ENCODE measurements at regions not wholly inside any gene's neighbourhood (a gene's known extent, or its start where the extent isn't known, plus 50 kb on each side); places are given as distances from the start of the nearest gene placed in this dataset.
A peak's percentile ranks its signal among the peaks of the same experiment; 100 is the strongest.

GRCh38 chr2:13574831-13575230, 858.1 kb downstream of the TRIB2 start:
- TF ChIP-seq CTCF (IDR thresholded peaks at IDR 0.05; ENCODE audit: low read depth, low read length): no peak
- H3K36me3 ChIP-seq: no peaks in the 10 kb centered on the region
- no peaks in the 10 kb centered on the region for H3K27me3 ChIP-seq (ENCODE audit: insufficient read depth, low read depth, severe bottlenecking)
- no peak overlapping the region for H3K27ac ChIP-seq
- no peak for DNase-seq
- no peak overlapping the region for H3K4me3 ChIP-seq (ENCODE audit: low read depth, low read length)
- H3K9me3 ChIP-seq (ENCODE audit: severe bottlenecking): no peaks in the 10 kb centered on the region

- Histone ChIP-seq H3K27ac (no peak overlapping the region), H3K9me3 (ENCODE audit: severe bottlenecking) (no peaks in the 10 kb centered on the region), H3K27me3 (ENCODE audit: insufficient read depth, low read depth, severe bottlenecking) (no peaks in the 10 kb centered on the region), H3K36me3 (no peaks in the 10 kb centered on the region), H3K4me3 (ENCODE audit: low read depth, low read length) (no peak overlapping the region)
- DNase-seq: no peak
- TF ChIP-seq CTCF (IDR thresholded peaks at IDR 0.05; ENCODE audit: low read depth, low read length): no peak
Observed at GRCh38 chr2:13576406-13577036, 859.8 kb downstream of the TRIB2 start.

GRCh38 chr2:13578547-13578946, 861.8 kb downstream of the TRIB2 start:
- H3K27ac ChIP-seq: no peak overlapping the region
- no peak overlapping the region for H3K4me3 ChIP-seq (ENCODE audit: low read depth, low read length)
- DNase-seq: no peak
- no peaks in the 10 kb centered on the region for H3K27me3 ChIP-seq (ENCODE audit: insufficient read depth, low read depth, severe bottlenecking)
- H3K36me3 ChIP-seq: no peaks in the 10 kb centered on the region
- no peak for TF ChIP-seq CTCF (IDR thresholded peaks at IDR 0.05; ENCODE audit: low read depth, low read length)
- no peaks in the 10 kb centered on the region for H3K9me3 ChIP-seq (ENCODE audit: severe bottlenecking)

GRCh38 chr2:13581471-13581870, 864.7 kb downstream of the TRIB2 start:
- DNase-seq: peak; percentile 77
- peak; percentile 64 for TF ChIP-seq CTCF (IDR thresholded peaks at IDR 0.05; ENCODE audit: low read depth, low read length)
- H3K4me3 ChIP-seq (ENCODE audit: low read depth, low read length): no peak overlapping the region
- H3K36me3 ChIP-seq: no peaks in the 10 kb centered on the region
- H3K27ac ChIP-seq: no peak overlapping the region
- H3K27me3 ChIP-seq (ENCODE audit: insufficient read depth, low read depth, severe bottlenecking): no peaks in the 10 kb centered on the region
- H3K9me3 ChIP-seq (ENCODE audit: severe bottlenecking): no peaks in the 10 kb centered on the region

GRCh38 chr2:13583609-13584008, 866.9 kb downstream of the TRIB2 start:
- no peak for TF ChIP-seq CTCF (IDR thresholded peaks at IDR 0.05; ENCODE audit: low read depth, low read length)
- Histone ChIP-seq H3K27ac (no peak overlapping the region), H3K27me3 (ENCODE audit: insufficient read depth, low read depth, severe bottlenecking) (no peaks in the 10 kb centered on the region), H3K9me3 (ENCODE audit: severe bottlenecking) (no peaks in the 10 kb centered on the region), H3K4me3 (ENCODE audit: low read depth, low read length) (no peak overlapping the region), H3K36me3 (no peaks in the 10 kb centered on the region)
- no peak for DNase-seq

- Histone ChIP-seq H3K9me3 (ENCODE audit: severe bottlenecking) (no peaks in the 10 kb centered on the region), H3K27me3 (ENCODE audit: insufficient read depth, low read depth, severe bottlenecking) (no peaks in the 10 kb centered on the region), H3K36me3 (no peaks in the 10 kb centered on the region), H3K27ac (no peak overlapping the region), H3K4me3 (ENCODE audit: low read depth, low read length) (no peak overlapping the region)
- no peak for TF ChIP-seq CTCF (IDR thresholded peaks at IDR 0.05; ENCODE audit: low read depth, low read length)
- DNase-seq: no peak
Observed at GRCh38 chr2:13584020-13584419, 867.3 kb downstream of the TRIB2 start.
